Vagina (tissue), 2 donors: ENCODE measurements at regions not wholly inside any gene's neighbourhood (a gene's known extent, or its start where the extent isn't known, plus 50 kb on each side); places are given as distances from the start of the nearest gene placed in this dataset.

Experiments used
- CTCF ChIP-seq, 3 experiments: fragments of 450-650 bp in 2 of 3; fragments of 200-600 bp in 1 of 3; sonication (generic) in 1 of 3; IDR thresholded peaks; one replicate each; pipeline ENCODE4 v1.5.1; 2017 to 2019; ENCODE audit warnings: antibody characterized with exemption in 3 of 3, mild to moderate bottlenecking in 2 of 3, moderate library complexity in 2 of 3
- POLR2A ChIP-seq, 2 donors: fragments of 450-650 bp; IDR thresholded peaks; one replicate each; pipeline ENCODE4 v1.6.1; 2017; ENCODE audit warnings: antibody characterized with exemption in 2 of 2, mild to moderate bottlenecking in 2 of 2, moderate library complexity in 2 of 2
- POLR2AphosphoS5 ChIP-seq, 2 donors: sonication (generic); formaldehyde crosslinking; IDR thresholded peaks; one replicate each; pipeline ENCODE4 v1.9.0; 2017; ENCODE audit warnings: antibody characterized with exemption in 2 of 2, mild to moderate bottlenecking in 2 of 2, low read depth in 1 of 2; ENCODE audit not compliant: insufficient read depth in 1 of 2

- TF ChIP-seq CTCF (IDR thresholded peaks at IDR 0.05) (no peak), POLR2A (IDR thresholded peaks at IDR 0.05) (no peak), POLR2AphosphoS5 (IDR thresholded peaks at IDR 0.05; ENCODE audit: insufficient read depth in 1 of 2, low read depth in 1 of 2) (no peak)
These were observed 76.1 kb upstream of the POM121L12 start for GRCh38 chr7:52959336-52959735.
